Endothelial cell of umbilical vein (primary cell): ENCODE measurements at regions not wholly inside any gene's neighbourhood (a gene's known extent, or its start where the extent isn't known, plus 50 kb on each side); places are given as distances from the start of the nearest gene placed in this dataset.

Experiments
- BruUV-seq: library from RNA; stranded (reverse); fragments of 400-500 nt; replicated peaks from 2 replicates; lab custom pipeline; 2021; lab: Mats Ljungman, UMichigan
- CTCF ChIA-PET: fragments of 300-600, 350-600 bp; sonication (Branson Sonifier 250); formaldehyde crosslinking; loops from one replicate; lab custom pipeline; 2021; ENCODE audit warnings: antibody characterized with exemption, inconsistent platforms; lab: Charles Lee
- POLR2A ChIA-PET: fragments of 300-600, 350-600 bp; sonication (Branson Sonifier 250); formaldehyde crosslinking; loops from one replicate; lab custom pipeline; 2021; ENCODE audit warnings: antibody characterized with exemption, inconsistent platforms; lab: Charles Lee
- DNase-seq: peaks from one replicate; pipeline ENCODE4 v3.0.0-alpha.2; 2011; ENCODE audit warnings: low read depth, low spot score
- FAIRE-seq: peaks from 2 replicates; lab custom pipeline; 2011; peaks lifted over from hg19 to GRCh38; lab: Jason Lieb, UNC
- H2AFZ ChIP-seq: 2 replicates; pipeline ENCODE4 v1.6.0; 2012; ENCODE audit warnings: low read depth, low read length, control low read depth, inconsistent platforms
- H3K27ac ChIP-seq: 2 replicates; pipeline ENCODE4 v1.5.1; 2011; ENCODE audit warnings: low read depth, mild to moderate bottlenecking, control low read depth, low read length, moderate library complexity; ENCODE audit not compliant: insufficient read depth
- H3K27me3 ChIP-seq, 2 experiments: 2 replicates each; pipeline versions ENCODE4 v1.6.0 to v1.6.1; 2011; ENCODE audit warnings: low read length in 2 of 2, mixed read lengths in 1 of 2; ENCODE audit not compliant: control insufficient read depth in 2 of 2, insufficient read depth in 2 of 2
- H3K36me3 ChIP-seq, 2 experiments: 2 replicates in 1 of 2; 3 replicates in 1 of 2; pipeline ENCODE4 v1.5.1; 2011; ENCODE audit warnings: low read length in 2 of 2, mild to moderate bottlenecking in 1 of 2, moderate library complexity in 1 of 2; ENCODE audit not compliant: control insufficient read depth in 2 of 2, insufficient read depth in 2 of 2; ENCODE audit errors: extremely low read depth in 1 of 2
- H3K4me1 ChIP-seq: 3 replicates; pipeline ENCODE4 v1.5.1; 2011; ENCODE audit warnings: mild to moderate bottlenecking, low read length; ENCODE audit not compliant: control insufficient read depth, insufficient read depth; ENCODE audit errors: extremely low read depth
- H3K4me2 ChIP-seq: 2 replicates; pipeline ENCODE4 v1.6.1; 2011; ENCODE audit warnings: low read length, control low read depth, mixed read lengths; ENCODE audit not compliant: insufficient read depth
- H3K4me3 ChIP-seq, 3 experiments: fragments of 200-600 bp in 1 of 3; sonication (generic), shearing (Covaris generic) in 1 of 3; replicated peaks in 1 of 3; 2 replicates each; pipeline ENCODE4 v1.5.1; 2011 to 2016; ENCODE audit warnings: control low read depth in 3 of 3, low read length in 3 of 3, mild to moderate bottlenecking in 2 of 3, inconsistent platforms in 1 of 3, low read depth in 1 of 3, moderate library complexity in 1 of 3; ENCODE audit not compliant: insufficient read depth in 1 of 3
- H3K79me2 ChIP-seq: 2 replicates; pipeline ENCODE4 v1.6.0; 2012; ENCODE audit warnings: low read length, inconsistent platforms; ENCODE audit not compliant: control insufficient read depth, insufficient read depth
- H3K9ac ChIP-seq: replicated peaks from 2 replicates; pipeline ENCODE3; 2011; ENCODE audit warnings: low read length, control low read depth; ENCODE audit not compliant: insufficient read depth; ENCODE audit errors: extremely low read depth
- H3K9me1 ChIP-seq: replicated peaks from 3 replicates; pipeline ENCODE4 v1.6.0; 2011; ENCODE audit warnings: mild to moderate bottlenecking, low read length; ENCODE audit not compliant: control insufficient read depth, insufficient read depth; ENCODE audit errors: extremely low read depth
- H3K9me3 ChIP-seq: replicated peaks from 2 replicates; pipeline ENCODE4 v1.5.1; 2012; ENCODE audit warnings: low read length, inconsistent platforms; ENCODE audit not compliant: control insufficient read depth, insufficient read depth
- H4K20me1 ChIP-seq: replicated peaks from 2 replicates; pipeline ENCODE3; 2011; ENCODE audit warnings: mild to moderate bottlenecking, low read length; ENCODE audit not compliant: control insufficient read depth, insufficient read depth; ENCODE audit errors: extremely low read depth
- CTCF ChIP-seq, 2 donors: IDR thresholded peaks; 1 replicate in 1 of 2; 2 replicates in 1 of 2; pipeline ENCODE4 v1.5.1; 2011; ENCODE audit warnings: low read length in 2 of 2, mild to moderate bottlenecking in 2 of 2, moderate library complexity in 2 of 2, control low read depth in 1 of 2, inconsistent platforms in 1 of 2, low read depth in 1 of 2; ENCODE audit not compliant: insufficient read depth in 1 of 2; ENCODE audit errors: extremely low read depth in 1 of 2
- EZH2 ChIP-seq: IDR thresholded peaks from 2 replicates; pipeline ENCODE4 v1.6.1; 2012; ENCODE audit warnings: borderline replicate concordance, low read depth, mild to moderate bottlenecking, moderate library complexity, low read length, inconsistent platforms; ENCODE audit not compliant: severe bottlenecking
- FOS ChIP-seq: IDR thresholded peaks from 2 replicates; pipeline ENCODE4 v1.6.1; 2011; ENCODE audit warnings: mild to moderate bottlenecking, low read length, moderate library complexity, borderline replicate concordance; ENCODE audit not compliant: insufficient read depth
- GATA2 ChIP-seq: IDR thresholded peaks from 2 replicates; pipeline ENCODE4 v1.7.0; 2011; ENCODE audit warnings: low read depth, mild to moderate bottlenecking, moderate library complexity, mixed read lengths, low read length; ENCODE audit not compliant: insufficient read length, insufficient read depth
- JUN ChIP-seq: IDR thresholded peaks from 2 replicates; pipeline ENCODE4 v1.6.1; 2011; ENCODE audit warnings: borderline replicate concordance, low read depth; ENCODE audit not compliant: insufficient read length, insufficient read depth
- MAX ChIP-seq: IDR thresholded peaks from 2 replicates; pipeline ENCODE4 v1.6.1; 2011; ENCODE audit not compliant: insufficient read depth, insufficient read length
- MYC ChIP-seq: IDR thresholded peaks from one replicate; pipeline ENCODE4 v1.6.1; 2011; ENCODE audit warnings: mild to moderate bottlenecking, low read depth, low read length
- POLR2A ChIP-seq: IDR thresholded peaks from 2 replicates; pipeline ENCODE4 v1.6.1; 2012; ENCODE audit warnings: low read depth, mild to moderate bottlenecking, control low read depth, low read length
- POLR2AphosphoS5 ChIP-seq: IDR thresholded peaks from 2 replicates; pipeline ENCODE4 v1.6.1; 2012; ENCODE audit warnings: low read depth, mild to moderate bottlenecking, control low read depth, low read length, moderate library complexity; ENCODE audit not compliant: insufficient read depth
- dilution Hi-C: fragments of 300-500 bp; cut with MboI; formaldehyde crosslinking; loops from one replicate; pipeline ENCODE4 v1.15.0; 2019; ENCODE audit warnings: low sequenced_read_pairs; ENCODE audit not compliant: extremely low pct_ligation_motif_present
- intact Hi-C: fragments of 100-400 bp; cut with micrococcal nuclease; formaldehyde crosslinking; loops from one replicate; pipeline ENCODE4 v1.10.0; 2022

- H2AFZ ChIP-seq = no peak overlapping the region
- dilution Hi-C loops = no loop called here
- intact Hi-C loops = no loop called here
Measured at GRCh38 chr12:28601570-28602058, 411.4 kb downstream of the CCDC91 start.

More at GRCh38 chr12:28601570-28602058, 411.4 kb downstream of the CCDC91 start:
- H3K27ac ChIP-seq = no peak overlapping the region
- no peak overlapping the region for H3K9ac ChIP-seq
- H3K4me1 ChIP-seq = no peaks in the 10 kb centered on the region
- ChIA-PET POLR2A (no interaction called here), CTCF (interaction anchor here (1.6 kb wide), 1 partner anchor 10 kb away, joined by 7 read pairs; no protein-coding TSS in a partner anchor)
- DNase-seq = no peak
- TF ChIP-seq POLR2AphosphoS5 = no peak
- TF ChIP-seq CTCF (IDR thresholded peaks at IDR 0.05; ENCODE audit: extremely low read depth in 1 of 2, insufficient read depth in 1 of 2, low read depth in 1 of 2, low read length in 2 of 2) = no peak
- no peak for TF ChIP-seq MYC
- no peak for TF ChIP-seq MAX
- no peak for TF ChIP-seq GATA2
- TF ChIP-seq POLR2A = no peak
- TF ChIP-seq EZH2 = no peak
- TF ChIP-seq JUN = no peak
- TF ChIP-seq FOS = no peak
- no peak overlapping the region for H3K4me3 ChIP-seq
- no peaks in the 10 kb centered on the region for H3K9me3 ChIP-seq
- no TSS peak for BruUV-seq
- no peaks in the 10 kb centered on the region for H3K27me3 ChIP-seq
- FAIRE-seq = no peak
- no peaks in the 10 kb centered on the region for H3K79me2 ChIP-seq
- H3K9me1 ChIP-seq = no peaks in the 10 kb centered on the region
- H4K20me1 ChIP-seq = no peaks in the 10 kb centered on the region
- H3K4me2 ChIP-seq = no peak overlapping the region
- H3K36me3 ChIP-seq = no peaks in the 10 kb centered on the region
